ENCODE measurements at regions not wholly inside any gene's neighbourhood (a gene's known extent, or its start where the extent isn't known, plus 50 kb on each side); places are given as distances from the start of the nearest gene placed in this dataset.

- Mint-ChIP-seq H3K36me3 (ENCODE audit: unreplicated experiment) (no peaks in the 10 kb centered on the region), H3K27me3 (ENCODE audit: unreplicated experiment) (no peaks in the 10 kb centered on the region), H3K27ac (ENCODE audit: unreplicated experiment) (no peak overlapping the region), H3K9me3 (ENCODE audit: unreplicated experiment) (peaks cover 7% of the 10 kb centered on the region), H3K4me3 (ENCODE audit: unreplicated experiment) (no peak overlapping the region), H3K4me1 (ENCODE audit: unreplicated experiment) (no peaks in the 10 kb centered on the region)
- TF ChIP-seq, protein P1, sequence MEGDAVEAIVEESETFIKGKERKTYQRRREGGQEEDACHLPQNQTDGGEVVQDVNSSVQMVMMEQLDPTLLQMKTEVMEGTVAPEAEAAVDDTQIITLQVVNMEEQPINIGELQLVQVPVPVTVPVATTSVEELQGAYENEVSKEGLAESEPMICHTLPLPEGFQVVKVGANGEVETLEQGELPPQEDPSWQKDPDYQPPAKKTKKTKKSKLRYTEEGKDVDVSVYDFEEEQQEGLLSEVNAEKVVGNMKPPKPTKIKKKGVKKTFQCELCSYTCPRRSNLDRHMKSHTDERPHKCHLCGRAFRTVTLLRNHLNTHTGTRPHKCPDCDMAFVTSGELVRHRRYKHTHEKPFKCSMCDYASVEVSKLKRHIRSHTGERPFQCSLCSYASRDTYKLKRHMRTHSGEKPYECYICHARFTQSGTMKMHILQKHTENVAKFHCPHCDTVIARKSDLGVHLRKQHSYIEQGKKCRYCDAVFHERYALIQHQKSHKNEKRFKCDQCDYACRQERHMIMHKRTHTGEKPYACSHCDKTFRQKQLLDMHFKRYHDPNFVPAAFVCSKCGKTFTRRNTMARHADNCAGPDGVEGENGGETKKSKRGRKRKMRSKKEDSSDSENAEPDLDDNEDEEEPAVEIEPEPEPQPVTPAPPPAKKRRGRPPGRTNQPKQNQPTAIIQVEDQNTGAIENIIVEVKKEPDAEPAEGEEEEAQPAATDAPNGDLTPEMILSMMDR (IDR thresholded peaks at IDR 0.05): no peak
- DNase-seq (ENCODE audit: extremely low spot score, unreplicated experiment): no peak
Measured at GRCh38 chr2:180257247-180257646, 250.2 kb upstream of the CWC22 start.

GRCh38 chr2:180255981-180256380, 248.9 kb upstream of the CWC22 start:
- Mint-ChIP-seq H3K4me3 (ENCODE audit: unreplicated experiment) (no peak overlapping the region), H3K27me3 (ENCODE audit: unreplicated experiment) (no peaks in the 10 kb centered on the region), H3K36me3 (ENCODE audit: unreplicated experiment) (no peaks in the 10 kb centered on the region), H3K9me3 (ENCODE audit: unreplicated experiment) (peaks cover 7% of the 10 kb centered on the region), H3K27ac (ENCODE audit: unreplicated experiment) (no peak overlapping the region), H3K4me1 (ENCODE audit: unreplicated experiment) (no peaks in the 10 kb centered on the region)
- no peak for DNase-seq (ENCODE audit: extremely low spot score, unreplicated experiment)
- TF ChIP-seq, protein P1 (IDR thresholded peaks at IDR 0.05): no peak

DNA sequence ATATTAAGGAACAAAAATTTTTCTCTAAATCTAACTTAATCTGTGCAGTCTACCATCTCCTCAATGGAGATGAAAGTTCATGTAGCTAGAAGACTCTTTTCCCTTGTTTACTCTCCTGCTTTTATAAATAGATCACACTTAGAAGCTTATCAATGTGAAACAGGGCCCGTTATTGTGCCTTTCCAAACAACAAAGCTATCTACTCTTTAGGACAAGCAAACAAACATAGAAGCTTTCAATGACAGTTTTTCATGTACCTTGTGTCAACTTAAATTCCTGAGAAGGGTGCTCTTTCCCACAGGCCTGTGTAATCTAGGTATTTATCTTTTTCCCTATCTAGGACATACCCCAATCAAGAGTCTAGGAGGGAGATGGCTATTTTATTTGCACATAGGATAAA, 247.8 kb upstream of the CWC22 start:
- no peak overlapping the region for H3K4me3 Mint-ChIP-seq (ENCODE audit: unreplicated experiment)
- no peaks in the 10 kb centered on the region for H3K27me3 Mint-ChIP-seq (ENCODE audit: unreplicated experiment)
- no peak for DNase-seq (ENCODE audit: extremely low spot score, unreplicated experiment)
- no peaks in the 10 kb centered on the region for H3K36me3 Mint-ChIP-seq (ENCODE audit: unreplicated experiment)
- H3K9me3 Mint-ChIP-seq (ENCODE audit: unreplicated experiment): peaks cover 1% of the 10 kb centered on the region
- TF ChIP-seq, protein P1 (IDR thresholded peaks at IDR 0.05): no peak
- no peak overlapping the region for H3K27ac Mint-ChIP-seq (ENCODE audit: unreplicated experiment)
- H3K4me1 Mint-ChIP-seq (ENCODE audit: unreplicated experiment): no peaks in the 10 kb centered on the region

GRCh38 chr2:180247658-180248057, 240.6 kb upstream of the CWC22 start:
- Mint-ChIP-seq H3K36me3 (ENCODE audit: unreplicated experiment) (no peaks in the 10 kb centered on the region), H3K27me3 (ENCODE audit: unreplicated experiment) (no peaks in the 10 kb centered on the region), H3K9me3 (ENCODE audit: unreplicated experiment) (no peaks in the 10 kb centered on the region), H3K4me1 (ENCODE audit: unreplicated experiment) (peaks cover 2% of the 10 kb centered on the region), H3K27ac (ENCODE audit: unreplicated experiment) (no peak overlapping the region), H3K4me3 (ENCODE audit: unreplicated experiment) (no peak overlapping the region)
- TF ChIP-seq, protein P1 (IDR thresholded peaks at IDR 0.05): no peak
- no peak for DNase-seq (ENCODE audit: extremely low spot score, unreplicated experiment)

DNA sequence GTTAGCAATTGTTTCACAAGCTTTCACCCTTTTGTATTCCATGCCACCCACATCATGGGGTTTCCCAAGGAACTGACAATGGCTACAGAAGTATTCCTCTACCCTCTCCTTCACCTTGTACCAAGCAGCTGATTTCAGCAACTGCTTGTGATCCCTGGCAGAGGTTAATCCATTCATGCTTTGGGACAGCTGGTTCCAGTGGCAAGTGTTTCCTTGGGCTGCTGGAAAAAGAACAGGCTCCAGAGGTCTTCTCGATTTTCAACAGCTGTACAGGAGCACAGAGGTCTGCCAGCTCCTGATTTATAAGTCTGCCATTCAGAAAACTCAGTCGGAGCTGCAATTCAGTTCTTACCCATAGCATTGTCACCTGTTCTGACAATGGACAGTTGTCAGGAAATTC, 239.2 kb upstream of the CWC22 start:
- TF ChIP-seq, protein P1 (IDR thresholded peaks at IDR 0.05): no peak
- Mint-ChIP-seq H3K4me1 (ENCODE audit: unreplicated experiment) (peaks cover 2% of the 10 kb centered on the region), H3K27me3 (ENCODE audit: unreplicated experiment) (no peaks in the 10 kb centered on the region), H3K27ac (ENCODE audit: unreplicated experiment) (no peak overlapping the region), H3K9me3 (ENCODE audit: unreplicated experiment) (no peaks in the 10 kb centered on the region), H3K4me3 (ENCODE audit: unreplicated experiment) (no peak overlapping the region), H3K36me3 (ENCODE audit: unreplicated experiment) (no peaks in the 10 kb centered on the region)
- DNase-seq (ENCODE audit: extremely low spot score, unreplicated experiment): no peak

Measured in osteocyte (in vitro differentiated cells).